ENCODE measurements at regions not wholly inside any gene's neighbourhood (a gene's known extent, or its start where the extent isn't known, plus 50 kb on each side); places are given as distances from the start of the nearest gene placed in this dataset.

DNA sequence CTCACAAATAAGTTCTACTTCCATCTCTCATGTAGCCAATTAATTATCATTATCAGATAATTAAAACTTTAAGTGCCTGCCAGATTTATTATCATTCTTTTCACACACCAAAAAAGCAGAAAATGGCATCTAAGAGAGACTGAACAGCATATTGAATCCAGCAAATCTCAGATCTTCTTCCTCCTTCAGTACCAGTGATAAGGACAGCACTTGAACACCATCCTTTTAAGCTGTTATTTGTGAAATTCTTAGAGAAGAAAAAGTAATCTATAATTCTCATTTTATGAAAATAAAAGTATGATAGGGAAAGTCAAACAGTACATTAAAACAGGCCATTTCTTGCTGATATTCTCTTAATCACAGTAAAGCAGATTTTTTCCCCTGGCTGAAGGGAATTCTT is 104.5 kb downstream of the ELAPOR2 start:
- peaks cover 17% of the 10 kb centered on the region for H3K27me3 ChIP-seq (ENCODE audit: low read depth, low read length)
- H3K9ac ChIP-seq (ENCODE audit: low read length): no peak overlapping the region
- no peaks in the 10 kb centered on the region for H3K79me2 ChIP-seq (ENCODE audit: low read length)
- no peaks in the 10 kb centered on the region; the same call in 1 of the 2 replicates for H3K9me3 ChIP-seq (ENCODE audit: insufficient read depth, low read length)
- H3K36me3 ChIP-seq (replicated peaks; ENCODE audit: low read depth, low read length): no peaks in the 10 kb centered on the region
- H3K27ac ChIP-seq (ENCODE audit: low read length): no peak overlapping the region
- TF ChIP-seq, protein P1, sequence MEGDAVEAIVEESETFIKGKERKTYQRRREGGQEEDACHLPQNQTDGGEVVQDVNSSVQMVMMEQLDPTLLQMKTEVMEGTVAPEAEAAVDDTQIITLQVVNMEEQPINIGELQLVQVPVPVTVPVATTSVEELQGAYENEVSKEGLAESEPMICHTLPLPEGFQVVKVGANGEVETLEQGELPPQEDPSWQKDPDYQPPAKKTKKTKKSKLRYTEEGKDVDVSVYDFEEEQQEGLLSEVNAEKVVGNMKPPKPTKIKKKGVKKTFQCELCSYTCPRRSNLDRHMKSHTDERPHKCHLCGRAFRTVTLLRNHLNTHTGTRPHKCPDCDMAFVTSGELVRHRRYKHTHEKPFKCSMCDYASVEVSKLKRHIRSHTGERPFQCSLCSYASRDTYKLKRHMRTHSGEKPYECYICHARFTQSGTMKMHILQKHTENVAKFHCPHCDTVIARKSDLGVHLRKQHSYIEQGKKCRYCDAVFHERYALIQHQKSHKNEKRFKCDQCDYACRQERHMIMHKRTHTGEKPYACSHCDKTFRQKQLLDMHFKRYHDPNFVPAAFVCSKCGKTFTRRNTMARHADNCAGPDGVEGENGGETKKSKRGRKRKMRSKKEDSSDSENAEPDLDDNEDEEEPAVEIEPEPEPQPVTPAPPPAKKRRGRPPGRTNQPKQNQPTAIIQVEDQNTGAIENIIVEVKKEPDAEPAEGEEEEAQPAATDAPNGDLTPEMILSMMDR (IDR thresholded peaks at IDR 0.05; ENCODE audit: low read depth, low read length): no peak
- no peak for TF ChIP-seq EZH2phosphoT487 (IDR thresholded peaks at IDR 0.05; ENCODE audit: low read depth)
- no peak overlapping the region for H3K4me3 ChIP-seq (ENCODE audit: low read length)
- H2AFZ ChIP-seq (ENCODE audit: low read depth, low read length): no peak overlapping the region
- no peak overlapping the region for H3K4me2 ChIP-seq (ENCODE audit: low read length)
- peaks cover 11% of the 10 kb centered on the region for H3K4me1 ChIP-seq (ENCODE audit: low read length)
- no peaks in the 10 kb centered on the region for H4K20me1 ChIP-seq (ENCODE audit: insufficient read depth, low read length)

DNA sequence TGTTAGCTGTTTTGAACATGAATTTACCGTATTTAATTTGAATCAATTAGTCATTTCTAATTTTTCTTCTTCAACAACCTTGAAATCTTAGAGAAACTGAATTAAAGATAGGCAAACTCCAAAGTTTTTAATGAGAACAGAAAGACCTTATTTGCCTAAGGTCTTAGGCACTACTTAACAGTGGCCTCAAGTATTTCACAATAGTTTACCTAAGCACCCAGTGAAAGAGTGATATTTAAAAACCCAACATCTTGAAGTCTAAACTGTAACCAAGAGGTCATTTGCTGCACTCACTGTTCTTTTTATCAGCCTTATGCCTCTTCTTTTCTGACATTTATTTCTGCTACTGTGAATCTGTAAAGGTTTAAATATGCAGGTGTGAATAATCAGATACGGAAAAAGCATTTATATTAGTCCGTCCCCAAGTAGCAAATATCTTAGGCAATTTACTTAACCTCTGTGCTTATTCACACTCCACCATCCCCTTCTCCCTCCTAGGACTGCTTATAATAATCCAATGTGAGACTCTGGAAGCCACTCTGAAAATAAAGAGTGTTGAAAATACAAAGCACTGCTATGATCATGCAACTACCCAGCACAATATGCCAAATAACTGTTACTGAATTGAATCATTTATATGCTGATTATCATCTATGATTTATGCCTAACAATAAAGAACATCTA is 105.7 kb downstream of the ELAPOR2 start:
- Histone ChIP-seq H3K79me2 (ENCODE audit: low read length) (no peaks in the 10 kb centered on the region), H2AFZ (ENCODE audit: low read depth, low read length) (no peak overlapping the region), H3K4me1 (ENCODE audit: low read length) (peaks cover 23% of the 10 kb centered on the region), H3K27ac (ENCODE audit: low read length) (no peak overlapping the region), H3K4me3 (ENCODE audit: low read length) (no peak overlapping the region), H3K36me3 (replicated peaks; ENCODE audit: low read depth, low read length) (no peaks in the 10 kb centered on the region), H4K20me1 (ENCODE audit: insufficient read depth, low read length) (no peaks in the 10 kb centered on the region), H3K4me2 (ENCODE audit: low read length) (no peak overlapping the region), H3K27me3 (ENCODE audit: low read depth, low read length) (peaks cover 17% of the 10 kb centered on the region), H3K9me3 (ENCODE audit: insufficient read depth, low read length) (no peaks in the 10 kb centered on the region), H3K9ac (ENCODE audit: low read length) (no peak overlapping the region)
- TF ChIP-seq EZH2phosphoT487 (IDR thresholded peaks at IDR 0.05; ENCODE audit: low read depth): no peak
- TF ChIP-seq, protein P1 (IDR thresholded peaks at IDR 0.05; ENCODE audit: low read depth, low read length): no peak

DNA sequence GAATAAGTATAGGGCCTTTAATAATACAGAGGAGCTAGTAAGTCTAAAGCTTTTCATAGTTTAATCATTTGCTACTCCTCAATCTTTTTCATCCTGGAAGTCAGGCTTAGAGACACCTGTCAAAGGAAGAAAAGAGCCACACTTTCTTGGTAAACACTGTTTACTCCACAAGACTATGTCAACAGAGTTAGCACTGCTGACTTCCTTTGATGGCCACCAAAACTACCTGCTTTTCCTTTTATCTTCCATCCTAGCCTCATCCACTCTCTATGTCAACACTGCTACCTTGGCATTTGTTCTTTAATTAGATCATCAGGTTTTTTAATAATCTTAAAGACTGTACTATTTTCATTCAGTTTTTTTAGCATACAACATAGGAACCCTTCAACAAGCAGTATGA is 106.2 kb downstream of the ELAPOR2 start:
- Histone ChIP-seq H2AFZ (ENCODE audit: low read depth, low read length) (no peak overlapping the region), H3K4me2 (ENCODE audit: low read length) (no peak overlapping the region), H4K20me1 (ENCODE audit: insufficient read depth, low read length) (no peaks in the 10 kb centered on the region), H3K4me3 (ENCODE audit: low read length) (no peak overlapping the region), H3K36me3 (replicated peaks; ENCODE audit: low read depth, low read length) (no peaks in the 10 kb centered on the region), H3K9ac (ENCODE audit: low read length) (no peak overlapping the region), H3K4me1 (ENCODE audit: low read length) (peaks cover 28% of the 10 kb centered on the region), H3K9me3 (ENCODE audit: insufficient read depth, low read length) (no peaks in the 10 kb centered on the region), H3K27me3 (ENCODE audit: low read depth, low read length) (peaks cover 22% of the 10 kb centered on the region), H3K27ac (ENCODE audit: low read length) (no peak overlapping the region), H3K79me2 (ENCODE audit: low read length) (no peaks in the 10 kb centered on the region)
- TF ChIP-seq, protein P1 (IDR thresholded peaks at IDR 0.05; ENCODE audit: low read depth, low read length): no peak
- TF ChIP-seq EZH2phosphoT487 (IDR thresholded peaks at IDR 0.05; ENCODE audit: low read depth): no peak

DNA sequence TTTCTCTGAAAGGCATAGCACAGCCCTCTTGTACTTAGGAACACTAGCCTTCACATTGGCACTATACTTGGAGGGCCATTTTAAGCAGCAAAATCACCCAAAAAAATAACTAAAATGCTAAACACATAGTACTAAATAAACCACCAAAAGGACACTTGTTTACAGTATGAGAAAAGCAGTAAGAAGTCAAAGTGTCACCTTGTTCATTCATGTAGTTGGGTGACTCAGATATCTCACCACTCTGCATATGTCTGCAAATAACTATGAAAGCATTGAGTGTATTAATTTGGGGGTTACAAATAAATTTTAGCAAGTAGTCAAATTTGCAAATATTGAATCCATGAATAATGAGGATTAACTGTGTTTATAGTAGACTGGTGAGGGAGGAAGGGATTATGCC is 107.6 kb downstream of the ELAPOR2 start:
- no peak overlapping the region for H3K27ac ChIP-seq (ENCODE audit: low read length)

More for the DNA sequence above, 107.6 kb downstream of the ELAPOR2 start:
- no peak overlapping the region for H2AFZ ChIP-seq (ENCODE audit: low read depth, low read length)
- TF ChIP-seq EZH2phosphoT487 (IDR thresholded peaks at IDR 0.05; ENCODE audit: low read depth): no peak
- TF ChIP-seq, protein P1 (IDR thresholded peaks at IDR 0.05; ENCODE audit: low read depth, low read length): no peak
- no peak overlapping the region for H3K4me3 ChIP-seq (ENCODE audit: low read length)
- no peak overlapping the region for H3K4me2 ChIP-seq (ENCODE audit: low read length)
- no peak overlapping the region for H3K9ac ChIP-seq (ENCODE audit: low read length)
- H4K20me1 ChIP-seq (ENCODE audit: insufficient read depth, low read length): no peaks in the 10 kb centered on the region
- peaks cover 28% of the 10 kb centered on the region for H3K27me3 ChIP-seq (ENCODE audit: low read depth, low read length)
- H3K36me3 ChIP-seq (replicated peaks; ENCODE audit: low read depth, low read length): no peaks in the 10 kb centered on the region
- H3K4me1 ChIP-seq (ENCODE audit: low read length): peaks cover 29% of the 10 kb centered on the region
- H3K79me2 ChIP-seq (ENCODE audit: low read length): no peaks in the 10 kb centered on the region
- H3K9me3 ChIP-seq (ENCODE audit: insufficient read depth, low read length): no peaks in the 10 kb centered on the region
